Lower leg skin (tissue), 3 donors: ENCODE measurements at regions not wholly inside any gene's neighbourhood (a gene's known extent, or its start where the extent isn't known, plus 50 kb on each side); places are given as distances from the start of the nearest gene placed in this dataset.

ENCODE experiments used
- POLR2A ChIP-seq, 2 donors: fragments of 450-650 bp; IDR thresholded peaks; one replicate each; pipeline ENCODE4 v1.6.1; 2016 to 2017; ENCODE audit warnings: antibody characterized with exemption in 2 of 2, mild to moderate bottlenecking in 1 of 2, moderate library complexity in 1 of 2
- TF ChIP-seq, protein P1 (sequence below), 3 donors: fragments of 450-650 bp; IDR thresholded peaks; one replicate each; pipeline ENCODE4 v1.5.1; 2016; ENCODE audit warnings: antibody characterized with exemption in 3 of 3, mild to moderate bottlenecking in 3 of 3, moderate library complexity in 2 of 3

DNA sequence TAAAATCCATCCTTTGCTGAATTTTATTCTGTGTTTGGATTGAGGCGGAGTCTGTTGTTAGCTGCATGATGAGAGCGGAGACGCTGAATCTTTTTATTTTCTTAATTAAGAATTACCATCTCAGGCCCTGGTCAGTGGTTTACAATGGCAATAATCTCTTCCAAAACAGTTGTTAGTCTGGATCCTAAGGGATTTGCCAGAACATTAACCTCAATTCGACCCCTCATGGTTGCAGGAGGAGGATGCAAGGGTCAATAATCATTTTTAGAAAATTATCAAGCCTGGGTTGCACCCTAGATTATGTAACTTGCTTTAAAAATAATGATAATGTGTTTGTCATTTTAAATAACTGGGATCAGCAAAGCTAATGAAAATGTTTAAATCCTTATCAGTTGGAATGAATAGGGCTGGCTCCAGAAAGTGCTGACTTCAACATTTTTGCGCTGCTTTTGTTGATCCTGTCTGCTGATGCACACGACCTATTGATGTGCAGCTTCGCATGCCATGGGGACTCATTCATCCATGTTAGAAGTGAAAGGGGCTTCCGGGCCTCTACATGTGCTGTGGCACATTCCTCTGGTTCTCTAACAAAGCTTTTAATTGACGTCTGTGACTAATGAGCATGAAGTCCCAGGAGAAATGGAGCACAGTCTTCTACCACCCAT, 80.7 kb upstream of the KIAA1217 start:
- TF ChIP-seq, protein P1, sequence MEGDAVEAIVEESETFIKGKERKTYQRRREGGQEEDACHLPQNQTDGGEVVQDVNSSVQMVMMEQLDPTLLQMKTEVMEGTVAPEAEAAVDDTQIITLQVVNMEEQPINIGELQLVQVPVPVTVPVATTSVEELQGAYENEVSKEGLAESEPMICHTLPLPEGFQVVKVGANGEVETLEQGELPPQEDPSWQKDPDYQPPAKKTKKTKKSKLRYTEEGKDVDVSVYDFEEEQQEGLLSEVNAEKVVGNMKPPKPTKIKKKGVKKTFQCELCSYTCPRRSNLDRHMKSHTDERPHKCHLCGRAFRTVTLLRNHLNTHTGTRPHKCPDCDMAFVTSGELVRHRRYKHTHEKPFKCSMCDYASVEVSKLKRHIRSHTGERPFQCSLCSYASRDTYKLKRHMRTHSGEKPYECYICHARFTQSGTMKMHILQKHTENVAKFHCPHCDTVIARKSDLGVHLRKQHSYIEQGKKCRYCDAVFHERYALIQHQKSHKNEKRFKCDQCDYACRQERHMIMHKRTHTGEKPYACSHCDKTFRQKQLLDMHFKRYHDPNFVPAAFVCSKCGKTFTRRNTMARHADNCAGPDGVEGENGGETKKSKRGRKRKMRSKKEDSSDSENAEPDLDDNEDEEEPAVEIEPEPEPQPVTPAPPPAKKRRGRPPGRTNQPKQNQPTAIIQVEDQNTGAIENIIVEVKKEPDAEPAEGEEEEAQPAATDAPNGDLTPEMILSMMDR (IDR thresholded peaks at IDR 0.05), result no peak
- TF ChIP-seq POLR2A (IDR thresholded peaks at IDR 0.05), result no peak
